ENCODE measurements at regions not wholly inside any gene's neighbourhood (a gene's known extent, or its start where the extent isn't known, plus 50 kb on each side); places are given as distances from the start of the nearest gene placed in this dataset.

GRCh38 chr10:4212111-4212630 lies 427.2 kb upstream of the KLF6 start:
- H3K4me1 ChIP-seq (ENCODE audit: control insufficient read depth, insufficient read depth, low read length), result no peaks in the 10 kb centered on the region
- H3K4me3 ChIP-seq (ENCODE audit: low read length), result no peak overlapping the region
- no peaks in the 10 kb centered on the region for H3K36me3 ChIP-seq (ENCODE audit: insufficient read depth, low read length)
- no peak overlapping the region for H3K4me2 ChIP-seq (ENCODE audit: low read length)
- no peaks in the 10 kb centered on the region for H3K9me3 ChIP-seq (replicated peaks; ENCODE audit: low read length)
- no peaks in the 10 kb centered on the region for H3K27me3 ChIP-seq (ENCODE audit: control insufficient read depth, insufficient read depth, low read length)
- no peak overlapping the region for H3K9ac ChIP-seq (ENCODE audit: low read depth, low read length)

GRCh38 chr10:4208499-4208898 lies 423.5 kb upstream of the KLF6 start:
- no peaks in the 10 kb centered on the region for H3K27me3 ChIP-seq (ENCODE audit: control insufficient read depth, insufficient read depth, low read length)
- H3K9me3 ChIP-seq (replicated peaks; ENCODE audit: low read length), result no peaks in the 10 kb centered on the region
- no peak overlapping the region for H3K9ac ChIP-seq (ENCODE audit: low read depth, low read length)
- H3K4me1 ChIP-seq (ENCODE audit: control insufficient read depth, insufficient read depth, low read length), result no peaks in the 10 kb centered on the region
- H3K4me2 ChIP-seq (ENCODE audit: low read length), result no peak overlapping the region
- no peak overlapping the region for H3K4me3 ChIP-seq (ENCODE audit: low read length)
- no peaks in the 10 kb centered on the region for H3K36me3 ChIP-seq (ENCODE audit: insufficient read depth, low read length)

GRCh38 chr10:4205113-4205512 lies 420.1 kb upstream of the KLF6 start:
- Histone ChIP-seq H3K4me1 (ENCODE audit: control insufficient read depth, insufficient read depth, low read length) (no peaks in the 10 kb centered on the region), H3K27me3 (ENCODE audit: control insufficient read depth, insufficient read depth, low read length) (no peaks in the 10 kb centered on the region), H3K36me3 (ENCODE audit: insufficient read depth, low read length) (no peaks in the 10 kb centered on the region), H3K4me3 (ENCODE audit: low read length) (no peak overlapping the region), H3K9me3 (replicated peaks; ENCODE audit: low read length) (no peaks in the 10 kb centered on the region), H3K4me2 (ENCODE audit: low read length) (no peak overlapping the region), H3K9ac (ENCODE audit: low read depth, low read length) (no peak overlapping the region)

- H3K27me3 ChIP-seq (ENCODE audit: control insufficient read depth, insufficient read depth, low read length), result no peaks in the 10 kb centered on the region
- no peaks in the 10 kb centered on the region for H3K4me1 ChIP-seq (ENCODE audit: control insufficient read depth, insufficient read depth, low read length)
- H3K9ac ChIP-seq (ENCODE audit: low read depth, low read length), result no peak overlapping the region
- no peak overlapping the region for H3K4me3 ChIP-seq (ENCODE audit: low read length)
- no peaks in the 10 kb centered on the region for H3K36me3 ChIP-seq (ENCODE audit: insufficient read depth, low read length)
- no peaks in the 10 kb centered on the region for H3K9me3 ChIP-seq (replicated peaks; ENCODE audit: low read length)
- H3K4me2 ChIP-seq (ENCODE audit: low read length), result no peak overlapping the region
Measured at GRCh38 chr10:4202938-4203337, 417.9 kb upstream of the KLF6 start.

DNA sequence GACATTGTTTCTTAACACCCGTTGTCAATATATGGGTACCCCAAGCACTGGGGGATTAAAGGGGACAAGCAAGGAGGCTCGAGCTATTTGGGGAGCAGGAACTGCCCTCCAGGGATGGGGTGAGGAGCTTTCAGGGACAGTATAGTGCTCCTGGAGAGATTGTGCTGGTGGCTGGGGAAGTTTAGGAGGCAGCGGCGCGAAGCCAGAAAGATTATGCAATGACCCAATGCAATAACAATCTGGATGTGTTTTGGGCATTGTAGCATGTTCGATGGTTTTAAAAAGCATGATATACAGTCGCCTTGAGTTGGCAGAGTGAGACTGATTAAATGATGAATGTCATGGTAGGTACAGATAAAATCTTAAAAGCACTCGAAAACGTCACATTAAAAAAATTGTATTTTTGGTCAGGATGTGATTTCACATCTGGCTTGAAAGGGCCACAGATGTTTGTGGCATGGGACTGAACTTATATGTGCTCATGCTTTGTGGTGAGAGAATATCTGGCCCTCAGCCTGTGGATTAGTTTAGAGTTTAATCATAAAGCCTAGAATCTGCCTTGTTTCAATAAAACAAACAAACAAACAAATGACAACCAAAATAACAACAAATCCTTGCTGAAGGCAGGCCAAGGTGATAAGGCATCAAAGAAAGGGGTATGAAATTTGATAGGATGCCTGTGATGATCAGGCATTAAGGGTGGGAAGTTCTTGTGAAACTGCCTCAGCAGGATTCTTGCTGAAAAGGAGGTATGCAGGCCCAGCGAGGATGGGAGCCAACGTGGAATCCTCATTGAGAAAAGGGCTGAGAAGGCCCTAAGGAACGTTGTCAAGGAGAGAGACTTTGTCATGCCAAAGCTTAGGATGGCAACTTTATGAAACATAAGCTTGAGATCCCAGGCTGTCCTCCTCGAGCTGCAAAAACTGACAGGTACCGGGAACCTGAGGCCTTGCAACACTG lies 417.1 kb upstream of the KLF6 start:
- H3K4me1 ChIP-seq (ENCODE audit: control insufficient read depth, insufficient read depth, low read length), result no peaks in the 10 kb centered on the region
- H3K9me3 ChIP-seq (replicated peaks; ENCODE audit: low read length), result no peaks in the 10 kb centered on the region
- H3K4me3 ChIP-seq (ENCODE audit: low read length), result no peak overlapping the region
- no peak overlapping the region for H3K9ac ChIP-seq (ENCODE audit: low read depth, low read length)
- H3K4me2 ChIP-seq (ENCODE audit: low read length), result no peak overlapping the region
- no peaks in the 10 kb centered on the region for H3K27me3 ChIP-seq (ENCODE audit: control insufficient read depth, insufficient read depth, low read length)
- H3K36me3 ChIP-seq (ENCODE audit: insufficient read depth, low read length), result no peaks in the 10 kb centered on the region

- Histone ChIP-seq H3K4me3 (ENCODE audit: low read length) (no peak overlapping the region), H3K9ac (ENCODE audit: low read depth, low read length) (no peak overlapping the region), H3K27me3 (ENCODE audit: control insufficient read depth, insufficient read depth, low read length) (no peaks in the 10 kb centered on the region), H3K9me3 (replicated peaks; ENCODE audit: low read length) (no peaks in the 10 kb centered on the region), H3K4me2 (ENCODE audit: low read length) (no peak overlapping the region), H3K4me1 (ENCODE audit: control insufficient read depth, insufficient read depth, low read length) (no peaks in the 10 kb centered on the region), H3K36me3 (ENCODE audit: insufficient read depth, low read length) (no peaks in the 10 kb centered on the region)
Measured at GRCh38 chr10:4199196-4199595, 414.2 kb upstream of the KLF6 start.

DNA sequence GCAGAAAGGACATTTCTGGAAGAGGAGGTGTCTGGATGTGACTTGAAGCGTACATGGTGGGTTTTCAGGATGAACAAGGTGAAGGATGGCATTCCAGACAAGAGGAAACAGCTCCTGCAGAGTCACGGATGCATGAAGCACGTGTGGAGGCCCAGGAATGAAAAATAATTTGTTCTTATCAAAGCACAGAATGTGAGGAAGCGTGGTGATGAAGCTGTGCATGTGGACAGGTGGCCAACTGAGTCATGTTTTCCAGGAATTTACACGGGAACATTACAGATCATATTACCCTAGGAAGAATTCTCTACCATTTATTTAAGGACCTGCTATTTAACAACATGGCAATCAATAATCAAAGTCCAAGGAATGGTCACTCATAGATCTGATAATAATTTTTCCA lies 413.2 kb upstream of the KLF6 start:
- H3K9ac ChIP-seq (ENCODE audit: low read depth, low read length), result no peak overlapping the region

DNA sequence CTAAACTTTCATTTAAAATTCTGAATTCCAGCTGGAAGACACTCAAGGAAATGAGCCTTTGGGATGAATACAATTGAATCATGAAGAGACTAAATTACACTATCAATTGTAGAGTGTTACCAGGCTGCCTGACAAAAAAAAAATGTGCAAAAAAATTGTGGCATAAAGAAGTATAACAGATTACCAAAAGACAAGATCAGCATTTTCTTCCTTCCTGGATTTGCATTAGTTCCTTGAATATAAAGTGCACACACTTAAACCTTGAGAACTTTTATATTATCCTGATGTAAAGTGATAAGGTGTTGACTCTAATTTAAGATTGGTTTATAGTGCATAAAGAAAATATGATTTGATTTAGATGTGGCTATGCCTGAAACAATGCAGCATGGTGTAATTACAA lies 412.7 kb upstream of the KLF6 start:
- Histone ChIP-seq H3K4me2 (ENCODE audit: low read length) (no peak overlapping the region), H3K27me3 (ENCODE audit: control insufficient read depth, insufficient read depth, low read length) (no peaks in the 10 kb centered on the region), H3K9me3 (replicated peaks; ENCODE audit: low read length) (no peaks in the 10 kb centered on the region), H3K4me3 (ENCODE audit: low read length) (no peak overlapping the region), H3K36me3 (ENCODE audit: insufficient read depth, low read length) (no peaks in the 10 kb centered on the region), H3K9ac (ENCODE audit: low read depth, low read length) (no peak overlapping the region), H3K4me1 (ENCODE audit: control insufficient read depth, insufficient read depth, low read length) (no peaks in the 10 kb centered on the region)

More for the DNA sequence above, 413.2 kb upstream of the KLF6 start:
- H3K4me2 ChIP-seq (ENCODE audit: low read length), result no peak overlapping the region
- H3K4me3 ChIP-seq (ENCODE audit: low read length), result no peak overlapping the region
- no peaks in the 10 kb centered on the region for H3K27me3 ChIP-seq (ENCODE audit: control insufficient read depth, insufficient read depth, low read length)
- no peaks in the 10 kb centered on the region for H3K9me3 ChIP-seq (replicated peaks; ENCODE audit: low read length)
- no peaks in the 10 kb centered on the region for H3K4me1 ChIP-seq (ENCODE audit: control insufficient read depth, insufficient read depth, low read length)
- H3K36me3 ChIP-seq (ENCODE audit: insufficient read depth, low read length), result no peaks in the 10 kb centered on the region

- H3K4me3 ChIP-seq (ENCODE audit: low read length), result no peak overlapping the region
- no peak overlapping the region for H3K9ac ChIP-seq (ENCODE audit: low read depth, low read length)
- H3K9me3 ChIP-seq (replicated peaks; ENCODE audit: low read length), result no peaks in the 10 kb centered on the region
- no peak overlapping the region for H3K4me2 ChIP-seq (ENCODE audit: low read length)
- no peaks in the 10 kb centered on the region for H3K27me3 ChIP-seq (ENCODE audit: control insufficient read depth, insufficient read depth, low read length)
- H3K36me3 ChIP-seq (ENCODE audit: insufficient read depth, low read length), result no peaks in the 10 kb centered on the region
- H3K4me1 ChIP-seq (ENCODE audit: control insufficient read depth, insufficient read depth, low read length), result no peaks in the 10 kb centered on the region
Measured at GRCh38 chr10:4196771-4197390, 411.9 kb upstream of the KLF6 start.

DNA sequence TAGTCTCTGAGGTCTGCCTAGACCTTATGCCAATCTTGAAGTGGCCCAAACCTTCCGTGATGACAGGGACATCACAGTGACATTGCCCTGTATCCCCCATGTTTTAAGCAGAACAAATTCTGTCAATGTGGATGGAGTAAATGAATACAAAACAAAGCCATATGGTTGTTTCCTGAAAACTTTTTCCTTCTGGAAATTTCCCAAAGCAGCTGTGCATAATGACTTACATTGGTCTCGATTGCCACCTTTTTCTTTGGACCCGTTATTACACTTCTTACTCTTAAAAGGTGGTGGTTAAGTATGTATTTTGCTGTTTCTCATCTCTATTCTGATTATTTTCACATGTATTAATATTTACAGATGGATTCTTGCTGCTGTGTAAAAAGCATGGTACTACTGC lies 411.2 kb upstream of the KLF6 start:
- Histone ChIP-seq H3K27me3 (ENCODE audit: control insufficient read depth, insufficient read depth, low read length) (no peaks in the 10 kb centered on the region), H3K9me3 (replicated peaks; ENCODE audit: low read length) (no peaks in the 10 kb centered on the region), H3K4me2 (ENCODE audit: low read length) (no peak overlapping the region), H3K36me3 (ENCODE audit: insufficient read depth, low read length) (no peaks in the 10 kb centered on the region), H3K4me3 (ENCODE audit: low read length) (no peak overlapping the region), H3K9ac (ENCODE audit: low read depth, low read length) (no peak overlapping the region), H3K4me1 (ENCODE audit: control insufficient read depth, insufficient read depth, low read length) (no peaks in the 10 kb centered on the region)

GRCh38 chr10:4195213-4195612 lies 410.2 kb upstream of the KLF6 start:
- Histone ChIP-seq H3K9ac (ENCODE audit: low read depth, low read length) (no peak overlapping the region), H3K9me3 (replicated peaks; ENCODE audit: low read length) (no peaks in the 10 kb centered on the region), H3K4me2 (ENCODE audit: low read length) (no peak overlapping the region), H3K4me1 (ENCODE audit: control insufficient read depth, insufficient read depth, low read length) (no peaks in the 10 kb centered on the region), H3K4me3 (ENCODE audit: low read length) (no peak overlapping the region), H3K36me3 (ENCODE audit: insufficient read depth, low read length) (no peaks in the 10 kb centered on the region), H3K27me3 (ENCODE audit: control insufficient read depth, insufficient read depth, low read length) (no peaks in the 10 kb centered on the region)

All from skeletal muscle satellite cell (primary cell).